Colonic mucosa (tissue), 4 donors: ENCODE measurements at regions not wholly inside any gene's neighbourhood (a gene's known extent, or its start where the extent isn't known, plus 50 kb on each side); places are given as distances from the start of the nearest gene placed in this dataset.

ENCODE experiments used
- DNase-seq: peaks from one replicate; pipeline ENCODE4 v3.0.0-alpha.2; 2020
- H3K27ac ChIP-seq: fragments of 200-600 bp; one replicate; pipeline ENCODE4 v1.8.0; 2021
- H3K27me3 ChIP-seq: fragments of 200-600 bp; one replicate; pipeline ENCODE4 v1.8.0; 2021
- H3K36me3 ChIP-seq: fragments of 200-600 bp; one replicate; pipeline ENCODE4 v1.8.0; 2021
- H3K4me1 ChIP-seq: fragments of 200-600 bp; one replicate; pipeline ENCODE4 v1.8.0; 2021; ENCODE audit warnings: mild to moderate bottlenecking
- H3K4me3 ChIP-seq: fragments of 200-600 bp; one replicate; pipeline ENCODE4 v1.8.0; 2021
- H3K9ac ChIP-seq, 2 donors: one replicate each; pipeline ENCODE4 v1.7.0; 2013; ENCODE audit warnings: control low read depth in 2 of 2, low read depth in 2 of 2, low read length in 2 of 2
- H3K9me3 ChIP-seq: fragments of 200-600 bp; one replicate; pipeline ENCODE4 v1.8.0; 2021
- CTCF ChIP-seq: fragments of 200-600 bp; IDR thresholded peaks from one replicate; pipeline ENCODE4 v1.8.0; 2022; ENCODE audit warnings: antibody characterized with exemption, mild to moderate bottlenecking
- intact Hi-C: fragments of 100-400 bp; cut with DNase I; formaldehyde crosslinking; loops from one replicate; pipeline ENCODE4 v1.14.1; 2022
- donor health status: healthy.
- donor health status: DM: no; HTN: no; CAD: no.
- donor health status: DM: no; HTN: no; CAD: no.

DNA sequence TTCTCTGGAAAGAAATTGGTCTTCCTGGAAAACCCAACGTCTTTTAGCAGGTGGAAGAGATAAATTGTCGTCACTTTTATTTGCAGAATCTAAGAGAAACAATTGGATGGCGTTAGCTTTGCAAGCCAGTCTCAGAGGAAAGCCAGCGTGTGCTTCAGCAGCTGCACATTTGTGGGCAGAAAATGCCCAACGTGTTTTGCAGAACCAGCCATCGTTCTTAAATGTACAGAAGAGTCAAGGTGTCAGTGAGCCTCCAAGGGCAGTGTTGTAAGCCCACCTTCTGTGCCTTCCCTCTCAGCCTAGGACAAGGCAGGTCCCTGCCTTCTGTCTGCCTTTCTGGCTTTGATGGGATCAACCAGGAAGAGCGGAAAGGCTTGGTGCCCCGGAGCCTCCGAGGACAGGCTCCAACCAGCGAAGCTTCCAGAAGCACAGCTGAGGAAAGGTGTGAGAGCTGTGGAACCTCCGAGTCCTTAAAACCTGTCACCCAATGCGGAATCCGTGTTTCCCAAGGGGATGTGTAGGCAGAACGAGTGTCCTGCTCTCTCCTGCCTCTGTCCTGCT, 116.0 kb upstream of the IRX2 start:
- no peak for DNase-seq
- Histone ChIP-seq H3K36me3 (no peaks in the 10 kb centered on the region), H3K27me3 (no peaks in the 10 kb centered on the region), H3K4me3 (no peak overlapping the region), H3K27ac (no peak overlapping the region), H3K9ac (no peak overlapping the region), H3K9me3 (no peaks in the 10 kb centered on the region), H3K4me1 (no peaks in the 10 kb centered on the region)
- intact Hi-C loops: no loop called here
- no peak for TF ChIP-seq CTCF

DNA sequence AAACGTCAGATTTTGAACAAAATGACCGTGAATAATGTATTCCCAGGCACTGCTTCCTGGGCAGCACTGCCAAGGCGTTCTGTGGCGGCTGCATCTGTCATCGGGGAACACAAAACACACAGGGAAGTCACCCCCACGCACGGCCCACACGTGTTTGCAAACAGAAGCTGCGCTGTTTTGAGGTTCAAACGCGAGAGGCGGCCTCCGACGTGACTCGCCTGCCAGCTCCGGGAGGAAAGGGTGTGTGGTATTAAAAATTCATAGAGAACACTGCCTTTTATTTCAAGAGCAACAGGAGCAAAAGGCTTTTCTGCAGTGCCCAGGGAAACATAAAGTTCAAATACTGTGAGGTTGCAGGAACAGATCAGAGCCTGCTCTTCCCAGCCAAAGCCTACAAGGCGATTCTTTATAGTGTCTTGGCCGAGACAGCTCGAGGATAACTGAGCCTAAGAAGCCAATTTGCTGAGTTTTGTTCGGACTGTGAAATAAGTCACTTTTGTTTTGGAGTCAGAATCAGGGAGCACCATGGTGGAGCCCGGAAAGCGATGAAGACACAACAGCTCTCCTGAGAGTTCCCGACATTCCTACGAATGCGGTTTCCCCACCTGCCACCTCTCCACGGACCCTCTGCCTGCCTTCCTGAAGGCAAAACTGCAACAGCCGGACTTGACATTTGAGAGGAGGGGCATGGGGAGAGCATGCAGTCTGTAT, 115.3 kb upstream of the IRX2 start:
- Histone ChIP-seq H3K4me1 (no peaks in the 10 kb centered on the region), H3K4me3 (no peak overlapping the region), H3K27me3 (no peaks in the 10 kb centered on the region), H3K36me3 (no peaks in the 10 kb centered on the region), H3K27ac (no peak overlapping the region), H3K9ac (no peak overlapping the region), H3K9me3 (no peaks in the 10 kb centered on the region)
- intact Hi-C loops: no loop called here
- no peak for TF ChIP-seq CTCF
- DNase-seq: no peak

- TF ChIP-seq CTCF: no peak
- Histone ChIP-seq H3K9ac (no peak overlapping the region), H3K4me1 (no peaks in the 10 kb centered on the region), H3K27ac (no peak overlapping the region), H3K4me3 (no peak overlapping the region), H3K27me3 (no peaks in the 10 kb centered on the region), H3K36me3 (no peaks in the 10 kb centered on the region), H3K9me3 (no peaks in the 10 kb centered on the region)
- DNase-seq: no peak
- intact Hi-C loops: no loop called here
Observed at GRCh38 chr5:2865856-2866255, 114.4 kb upstream of the IRX2 start.

GRCh38 chr5:2864515-2865105, 113.1 kb upstream of the IRX2 start:
- intact Hi-C loops: no loop called here

More at GRCh38 chr5:2864515-2865105, 113.1 kb upstream of the IRX2 start:
- Histone ChIP-seq H3K4me1 (no peaks in the 10 kb centered on the region), H3K9ac (no peak overlapping the region), H3K36me3 (no peaks in the 10 kb centered on the region), H3K4me3 (no peak overlapping the region), H3K9me3 (no peaks in the 10 kb centered on the region), H3K27me3 (no peaks in the 10 kb centered on the region), H3K27ac (no peak overlapping the region)
- DNase-seq: no peak
- TF ChIP-seq CTCF: no peak
